H1 (cell line): ENCODE measurements at regions not wholly inside any gene's neighbourhood (a gene's known extent, or its start where the extent isn't known, plus 50 kb on each side); places are given as distances from the start of the nearest gene placed in this dataset.

ENCODE experiments used
- CTCF ChIA-PET: fragments of 300-600 bp; sonication (Branson Sonifier 250); formaldehyde crosslinking; loops from one replicate; lab custom pipeline; 2021; ENCODE audit not compliant: partially characterized antibody; lab: Charles Lee
- POLR2A ChIA-PET: fragments of 300-600 bp; sonication (Branson Sonifier 250); formaldehyde crosslinking; loops from one replicate; lab custom pipeline; 2021; ENCODE audit warnings: inconsistent platforms; ENCODE audit not compliant: partially characterized antibody; lab: Charles Lee
- DNase-seq, 2 experiments: peaks; one replicate each; pipeline versions ENCODE4 v3.0.0 to v3.0.0-alpha.2; 2010 to 2022; ENCODE audit warnings: low spot score in 2 of 2, low read depth in 1 of 2, mixed read lengths in 1 of 2
- FAIRE-seq: peaks from 2 replicates; lab custom pipeline; 2011; peaks lifted over from hg19 to GRCh38; lab: Jason Lieb, UNC
- H2AFZ ChIP-seq: 2 replicates; pipeline ENCODE4 v1.8.1; 2012; ENCODE audit warnings: low read length, inconsistent platforms
- H2AK5ac ChIP-seq: 2 replicates; pipeline ENCODE4 v1.6.1; 2013; ENCODE audit warnings: low read depth, low read length
- H2BK120ac ChIP-seq: replicated peaks from 2 replicates; pipeline ENCODE3; 2013; ENCODE audit warnings: low read depth, low read length, inconsistent platforms
- H2BK12ac ChIP-seq: 2 replicates; pipeline ENCODE4 v1.6.1; 2013; ENCODE audit warnings: low read depth, low read length
- H2BK15ac ChIP-seq: 2 replicates; pipeline ENCODE4 v1.6.1; 2013; ENCODE audit warnings: low read length
- H2BK20ac ChIP-seq: 2 replicates; pipeline ENCODE4 v1.6.1; 2013; ENCODE audit warnings: low read length
- H2BK5ac ChIP-seq: 2 replicates; pipeline ENCODE4 v1.6.1; 2013; ENCODE audit warnings: low read depth, low read length
- H3K14ac ChIP-seq: 2 replicates; pipeline ENCODE4 v1.6.1; 2013; ENCODE audit warnings: inconsistent platforms; ENCODE audit not compliant: insufficient read length
- H3K18ac ChIP-seq: 2 replicates; pipeline ENCODE4 v1.6.1; 2013; ENCODE audit warnings: low read length; ENCODE audit errors: extremely low read depth
- H3K23ac ChIP-seq: 2 replicates; pipeline ENCODE4 v1.6.1; 2013; ENCODE audit warnings: inconsistent platforms; ENCODE audit not compliant: insufficient read length
- H3K23me2 ChIP-seq: 2 replicates; pipeline ENCODE4 v1.6.1; 2013; ENCODE audit warnings: low read depth, low read length
- H3K27ac ChIP-seq: 2 replicates; pipeline ENCODE4 v1.6.1; 2011; ENCODE audit warnings: low read depth, low read length, inconsistent platforms
- H3K27me3 ChIP-seq, 4 experiments: replicated peaks in 1 of 4; 1 replicate in 1 of 4; 2 replicates in 3 of 4; pipeline versions ENCODE4 v1.6.1 to v1.8.1; 2011 to 2013; ENCODE audit warnings: low read length in 3 of 4, mild to moderate bottlenecking in 3 of 4, inconsistent platforms in 2 of 4, mixed read lengths in 2 of 4, moderate library complexity in 1 of 4; ENCODE audit not compliant: control insufficient read depth in 3 of 4, insufficient read depth in 3 of 4; ENCODE audit errors: extremely low read depth in 1 of 4
- H3K36me3 ChIP-seq, 4 experiments: 2 replicates each; pipeline versions ENCODE4 v1.6.1 to v1.8.1; 2011 to 2013; ENCODE audit warnings: mild to moderate bottlenecking in 4 of 4, low read length in 3 of 4, moderate library complexity in 2 of 4, control low read depth in 1 of 4, inconsistent platforms in 1 of 4; ENCODE audit not compliant: insufficient read depth in 4 of 4, control insufficient read depth in 2 of 4
- H3K4ac ChIP-seq: replicated peaks from 2 replicates; pipeline ENCODE3; 2013; ENCODE audit warnings: low read length, low read depth, mixed read lengths, inconsistent platforms; ENCODE audit not compliant: insufficient read length
- H3K4me1 ChIP-seq, 4 experiments: replicated peaks in 1 of 4; 1 replicate in 1 of 4; 2 replicates in 3 of 4; pipeline versions ENCODE4 v1.6.1 to v1.8.1; 2011 to 2013; ENCODE audit warnings: low read length in 3 of 4, inconsistent platforms in 2 of 4, mixed read lengths in 1 of 4; ENCODE audit not compliant: insufficient read depth in 4 of 4, control insufficient read depth in 3 of 4
- H3K4me2 ChIP-seq, 2 experiments: 2 replicates each; pipeline versions ENCODE4 v1.6.1 to v1.8.1; 2011 to 2013; ENCODE audit warnings: low read depth in 2 of 2, low read length in 2 of 2, control low read depth in 1 of 2, inconsistent platforms in 1 of 2, mild to moderate bottlenecking in 1 of 2; ENCODE audit not compliant: insufficient read depth in 1 of 2
- H3K4me3 ChIP-seq, 4 experiments: fragments of 200-600, 300-600 bp in 1 of 4; sonication (generic), shearing (Covaris generic), sonication (Bioruptor Twin) in 1 of 4; 2 replicates each; pipeline versions ENCODE4 v1.5.1 to v1.8.1; 2011 to 2016; ENCODE audit warnings: low read length in 4 of 4, low read depth in 3 of 4, control low read depth in 2 of 4, inconsistent platforms in 2 of 4, mild to moderate bottlenecking in 2 of 4, mixed read lengths in 1 of 4, moderate library complexity in 1 of 4; ENCODE audit not compliant: insufficient read depth in 2 of 4; ENCODE audit errors: extremely low read depth in 1 of 4
- H3K56ac ChIP-seq: replicated peaks from 2 replicates; pipeline ENCODE3; 2013; ENCODE audit warnings: low read depth, mild to moderate bottlenecking, mixed read lengths, low read length, inconsistent platforms; ENCODE audit not compliant: insufficient read length
- H3K79me1 ChIP-seq: 2 replicates; pipeline ENCODE4 v1.6.1; 2013; ENCODE audit warnings: low read depth, low read length, control low read depth
- H3K79me2 ChIP-seq, 2 experiments: 2 replicates each; pipeline versions ENCODE4 v1.6.1 to v1.8.1; 2012 to 2013; ENCODE audit warnings: low read length in 2 of 2, mild to moderate bottlenecking in 2 of 2, inconsistent platforms in 1 of 2; ENCODE audit not compliant: insufficient read depth in 2 of 2, control insufficient read depth in 1 of 2
- H3K9ac ChIP-seq, 4 experiments: replicated peaks in 1 of 4; 1 replicate in 1 of 4; 2 replicates in 3 of 4; pipeline versions ENCODE4 v1.6.1 to v1.8.1; 2011 to 2013; ENCODE audit warnings: low read depth in 3 of 4, low read length in 3 of 4, control low read depth in 2 of 4, mild to moderate bottlenecking in 2 of 4, moderate library complexity in 2 of 4, inconsistent platforms in 1 of 4; ENCODE audit errors: extremely low read depth in 1 of 4
- H3K9me3 ChIP-seq, 2 experiments: 2 replicates each; pipeline versions ENCODE4 v1.6.1 to v1.8.1; 2012 to 2013; ENCODE audit warnings: mild to moderate bottlenecking in 2 of 2, moderate library complexity in 2 of 2, control low read depth in 1 of 2, inconsistent platforms in 1 of 2, low read depth in 1 of 2, low read length in 1 of 2, mixed read lengths in 1 of 2; ENCODE audit not compliant: insufficient read depth in 2 of 2
- H4K20me1 ChIP-seq, 2 experiments: replicated peaks in 1 of 2; 2 replicates each; pipeline versions ENCODE3 to v1.8.1; 2011 to 2013; ENCODE audit warnings: inconsistent platforms in 2 of 2, low read length in 2 of 2, mild to moderate bottlenecking in 1 of 2; ENCODE audit not compliant: insufficient read depth in 2 of 2, control insufficient read depth in 1 of 2
- H4K5ac ChIP-seq: 2 replicates; pipeline ENCODE4 v1.6.1; 2013; ENCODE audit warnings: low read length, low read depth, mixed read lengths, inconsistent platforms; ENCODE audit not compliant: insufficient read length
- H4K8ac ChIP-seq: 2 replicates; pipeline ENCODE4 v1.8.0; 2013; ENCODE audit warnings: mild to moderate bottlenecking, moderate library complexity, low read length, inconsistent platforms; ENCODE audit not compliant: insufficient read depth; ENCODE audit errors: extremely low read depth
- H4K91ac ChIP-seq: replicated peaks from 2 replicates; pipeline ENCODE3; 2013; ENCODE audit warnings: low read length, mixed read lengths, inconsistent platforms; ENCODE audit not compliant: insufficient read length
- ATF3 ChIP-seq: IDR thresholded peaks from 2 replicates; pipeline ENCODE4 v1.6.1; 2011; ENCODE audit warnings: low read depth, mild to moderate bottlenecking, low read length; ENCODE audit not compliant: insufficient read depth
- BCL11A ChIP-seq, 2 experiments: IDR thresholded peaks; one replicate each; pipeline ENCODE4 v1.6.1; 2011; ENCODE audit warnings: low read depth in 2 of 2, low read length in 2 of 2, mild to moderate bottlenecking in 2 of 2
- CBX5 ChIP-seq: fragments of 300-800, 300-1000 bp; sonication (generic); IDR thresholded peaks from 2 replicates; pipeline ENCODE4 v1.7.1; 2016; ENCODE audit warnings: antibody characterized with exemption, low read length, low read depth
- POU5F1 ChIP-seq: IDR thresholded peaks from 2 replicates; pipeline ENCODE4 v1.6.1; 2011; ENCODE audit warnings: low read depth, mild to moderate bottlenecking, low read length, moderate library complexity
- SP1 ChIP-seq: IDR thresholded peaks from 2 replicates; pipeline ENCODE4 v1.6.1; 2011; ENCODE audit warnings: low read depth, low read length
- WGBS, 2 experiments: shearing (Covaris generic) in 1 of 2; methylation state at CpG; one replicate each; pipeline versions ENCODE4 v1.1.6 to v1.1.7; 2013 to 2015; ENCODE audit warnings: low lambda C conversion rate in 2 of 2, mixed read lengths in 2 of 2, inconsistent platforms in 1 of 2, low coverage in 1 of 2, missing lambda C conversion rate in 1 of 2; ENCODE audit not compliant: insufficient replicate concordance in 2 of 2, insufficient coverage in 1 of 2, insufficient read length in 1 of 2; ENCODE audit errors: extremely low coverage in 1 of 2, missing lambda C conversion rate in 1 of 2; 5-methylcytosine and 5-hydroxymethylcytosine counted together

GRCh38 chr10:65325913-65326312 is 1599.9 kb upstream of the LRRTM3 start:
- 28% methylated on average over 2 of the region's 2 CpGs; no CpG with 5 or more reads in 1 of the 2 experiments for WGBS, 2 experiments
- Histone ChIP-seq H3K79me1 (no peaks in the 10 kb centered on the region), H3K4me1 (peaks cover 0 to 12% (median 0%) of the 10 kb centered on the region in 4 experiments; a peak in 3 of 7 replicates), H4K91ac (no peak overlapping the region), H3K4me2 (peak overlapping the region; percentile 22 to 32; a peak in 1 of 4 replicates), H3K14ac (no peak overlapping the region), H3K18ac (no peak overlapping the region), H3K23me2 (no peaks in the 10 kb centered on the region), H2AK5ac (no peak overlapping the region), H3K56ac (no peak overlapping the region), H2BK15ac (no peak overlapping the region), H3K36me3 (no peaks in the 10 kb centered on the region), H2BK20ac (no peak overlapping the region), H4K20me1 (no peaks in the 10 kb centered on the region), H2BK5ac (no peak overlapping the region), H2BK120ac (no peak overlapping the region), H2AFZ (peak overlapping the region; percentile 83; the same call in 1 of the 2 replicates), H3K9me3 (no peaks in the 10 kb centered on the region), H3K27me3 (no peaks in the 10 kb centered on the region), H3K4me3 (peak overlapping the region in 1 of 4 experiments; percentile 5; a peak in 1 of 8 replicates), H3K4ac (no peak overlapping the region), H3K23ac (no peak overlapping the region), H2BK12ac (no peak overlapping the region), H4K8ac (no peak overlapping the region), H3K27ac (no peak overlapping the region), H3K79me2 (no peaks in the 10 kb centered on the region), H4K5ac (no peak overlapping the region), H3K9ac (no peak overlapping the region)
- no peak for TF ChIP-seq ATF3
- TF ChIP-seq POU5F1: peak; percentile 97
- TF ChIP-seq SP1: 0 out of 2 replicates have a peak, but pooled peaks have one; percentile 9
- TF ChIP-seq BCL11A (IDR thresholded peaks at IDR 0.05; ENCODE audit: low read depth in 2 of 2, low read length in 2 of 2): peak in 1 of 2 experiments; percentile 48
- TF ChIP-seq CBX5: no peak
- DNase-seq: peak in 1 of 2 experiments; percentile 39
- CTCF ChIA-PET: interaction anchor here (0.6 kb wide), 1 partner anchor 1592 kb away, joined by 3 read pairs; no protein-coding TSS in a partner anchor
- FAIRE-seq: peak; percentile 70
- POLR2A ChIA-PET: no interaction called here
